NCI-H187 (cell line): ENCODE measurements at regions not wholly inside any gene's neighbourhood (a gene's known extent, or its start where the extent isn't known, plus 50 kb on each side); places are given as distances from the start of the nearest gene placed in this dataset.
"Not testable (repeated sequence)": the region's sequence is repeated elsewhere in the genome, so short reads cannot be mapped to it uniquely, and the experiment has no call there.

Experiments used
- DNase-seq, 2 experiments: peaks; one replicate each; lab custom pipeline; 2025; lab: John Stamatoyannopoulos, UW

DNA sequence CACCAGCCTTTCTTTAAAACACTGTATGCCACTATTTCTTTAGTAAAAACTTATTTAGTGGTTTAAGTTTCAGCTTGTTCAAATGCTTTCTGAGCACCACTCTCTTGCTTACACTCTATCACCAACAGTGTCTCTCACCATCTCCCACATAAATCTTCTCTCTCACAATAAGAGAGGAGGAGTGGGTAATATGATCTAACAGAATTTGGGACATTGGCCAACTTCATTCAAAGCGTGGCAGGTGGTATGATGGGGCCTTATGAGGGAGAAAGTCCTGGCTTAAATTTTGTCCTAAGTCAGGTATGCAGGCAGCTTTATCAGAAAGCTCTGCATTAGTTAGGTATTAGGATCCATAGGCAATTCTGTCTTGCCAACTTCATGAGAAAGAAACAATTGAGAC is 1132.5 kb downstream of the TUSC7 start:
- peak in 1 of 2 experiments; percentile 37 for DNase-seq

DNA sequence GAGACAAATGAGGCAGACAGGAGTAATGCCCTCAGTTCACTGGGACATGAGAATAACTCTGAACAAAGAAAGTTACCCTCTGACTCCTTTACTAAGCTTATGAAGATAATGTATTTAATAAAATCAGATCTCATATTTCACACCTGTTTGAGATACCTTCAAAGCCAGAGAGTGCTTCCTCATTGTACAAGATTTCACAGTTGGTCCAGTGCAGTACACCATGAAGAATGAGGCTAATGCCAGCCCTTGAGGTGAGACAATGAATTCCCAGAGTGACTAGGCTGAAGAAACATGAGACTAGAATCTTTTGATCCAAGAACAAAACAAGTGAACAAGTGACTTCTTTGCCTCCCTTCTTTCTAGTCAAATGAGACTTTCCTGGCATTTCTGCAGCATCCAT is 1133.8 kb downstream of the TUSC7 start:
- no peak for DNase-seq

DNA sequence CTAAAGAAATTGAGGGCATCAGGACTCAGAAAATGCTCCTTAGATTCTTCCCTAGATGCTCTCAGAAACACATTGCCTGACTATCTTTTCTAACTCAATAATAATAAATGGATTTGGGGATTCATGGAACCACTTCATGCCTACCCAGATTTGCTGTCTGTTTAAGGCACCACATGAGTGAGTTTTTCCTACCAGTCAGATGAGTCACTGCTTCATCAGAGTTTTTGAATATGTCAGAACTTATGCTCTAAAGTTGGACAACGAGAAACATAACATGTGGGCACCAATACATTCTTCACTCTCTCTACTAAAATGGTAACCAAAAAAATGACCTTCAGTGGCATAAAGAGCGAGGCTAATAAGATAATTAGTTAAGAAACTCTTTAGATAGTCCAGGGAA is 1135.1 kb downstream of the TUSC7 start:
- DNase-seq: no peak

DNA sequence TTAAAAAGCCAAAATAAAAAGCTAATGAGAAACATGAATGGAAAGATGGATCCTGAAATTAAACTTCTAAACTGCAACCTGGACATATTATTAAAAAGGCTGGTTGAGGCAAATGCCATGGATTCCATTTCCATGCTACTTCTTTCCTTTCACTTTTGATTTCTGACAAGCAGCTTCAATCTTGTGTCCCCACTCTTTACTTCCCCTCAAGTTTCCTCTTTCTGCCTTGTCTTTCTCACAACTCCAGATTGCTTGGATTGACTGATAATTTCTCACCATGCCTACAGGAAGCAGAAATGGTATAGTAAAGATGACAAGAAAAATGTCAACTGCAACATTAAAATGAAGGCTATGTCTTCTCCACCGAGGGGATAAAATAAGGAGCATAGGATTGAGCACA is 1136.7 kb downstream of the TUSC7 start:
- DNase-seq: no peak

DNA sequence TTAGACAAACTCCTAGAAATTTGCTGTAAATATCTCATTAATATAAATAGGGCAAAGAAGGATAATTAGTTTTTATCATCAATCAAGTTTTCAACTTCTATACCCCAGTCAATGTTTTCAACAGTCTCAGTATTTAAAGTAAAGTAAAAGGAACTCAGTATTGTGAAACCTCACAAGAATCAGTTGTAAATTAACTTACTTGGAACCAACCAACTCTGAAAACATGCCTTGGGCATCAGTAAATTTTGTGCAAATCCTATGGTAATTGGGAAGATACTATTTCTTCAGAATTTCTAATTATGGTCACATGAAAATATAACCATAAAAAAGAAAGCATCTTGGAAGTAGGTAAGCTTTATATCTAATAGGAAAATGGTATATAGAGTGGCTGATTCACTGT is 1139.0 kb downstream of the TUSC7 start:
- DNase-seq: no peak

DNA sequence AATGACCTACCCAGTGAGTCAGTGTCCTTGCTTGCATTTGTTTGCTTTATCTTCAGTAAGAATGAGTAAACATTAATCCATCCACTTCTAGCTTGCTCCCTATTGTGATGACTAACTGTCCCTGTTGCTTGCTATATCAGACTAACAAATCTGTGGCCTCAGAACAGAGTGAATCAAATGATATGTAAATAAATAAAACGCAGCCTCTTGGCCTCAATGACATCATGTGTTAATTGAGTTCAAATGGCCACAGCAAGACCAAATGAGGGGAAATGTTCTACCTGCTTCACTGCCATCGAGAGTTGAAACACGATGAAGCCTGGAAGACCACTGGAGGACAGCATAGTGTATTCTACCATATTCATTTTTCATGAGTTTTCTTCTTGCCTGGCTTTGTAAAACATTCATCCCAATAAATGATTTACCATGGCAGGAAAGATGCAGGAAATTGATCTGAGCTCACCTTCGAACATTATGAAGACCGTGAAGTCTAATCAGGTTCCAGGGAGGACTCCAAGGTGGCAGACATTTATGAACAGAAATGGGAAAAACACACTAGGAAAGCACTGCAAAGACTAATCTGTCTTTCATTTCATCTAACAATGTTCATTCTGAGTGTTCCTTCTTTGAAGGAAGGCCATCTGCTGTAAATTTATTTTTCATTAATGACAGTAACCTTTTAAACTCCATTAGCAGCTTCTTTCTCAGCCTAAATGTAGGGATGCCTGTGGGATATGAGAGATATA is 1144.5 kb downstream of the TUSC7 start:
- DNase-seq: no peak

DNA sequence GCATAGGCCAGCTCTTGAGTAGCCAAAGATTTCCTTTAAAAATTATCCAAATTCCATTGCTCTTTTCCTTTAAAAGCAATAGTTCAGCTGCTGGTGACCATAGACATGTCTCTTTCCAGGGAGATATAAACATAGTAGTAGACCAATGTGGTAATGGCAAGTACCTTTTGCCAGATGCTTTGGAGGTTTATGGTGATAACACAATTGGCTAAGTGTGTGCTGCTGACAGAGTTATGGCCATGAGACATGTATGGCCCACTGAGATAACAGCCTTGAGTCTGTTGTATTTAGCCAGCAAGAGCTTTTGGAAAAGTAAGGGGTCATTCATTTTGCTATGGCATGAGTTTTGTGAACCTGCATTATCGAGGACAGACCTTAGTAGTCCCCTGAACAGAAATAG is 1146.8 kb downstream of the TUSC7 start:
- DNase-seq: no peak

DNA sequence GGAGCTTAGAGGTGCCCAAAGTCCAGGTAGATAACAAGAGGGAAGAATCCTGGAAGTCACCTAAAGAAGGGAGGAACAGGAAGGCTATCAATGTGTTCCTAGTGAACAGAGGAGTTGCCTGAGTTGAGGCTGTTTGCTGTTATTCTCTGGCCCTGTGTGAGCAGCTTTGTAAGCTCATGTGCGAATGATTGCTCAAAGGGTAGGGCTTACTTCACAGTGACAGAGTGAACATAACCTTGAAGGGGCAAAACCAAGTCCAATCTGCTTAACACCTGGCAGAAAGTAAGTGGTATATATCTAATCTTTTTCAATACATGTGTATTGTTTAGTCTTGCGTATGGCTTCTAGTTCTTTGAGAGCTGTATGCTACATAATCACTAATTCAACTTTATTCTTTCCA is 1153.6 kb downstream of the TUSC7 start:
- DNase-seq: no peak

DNA sequence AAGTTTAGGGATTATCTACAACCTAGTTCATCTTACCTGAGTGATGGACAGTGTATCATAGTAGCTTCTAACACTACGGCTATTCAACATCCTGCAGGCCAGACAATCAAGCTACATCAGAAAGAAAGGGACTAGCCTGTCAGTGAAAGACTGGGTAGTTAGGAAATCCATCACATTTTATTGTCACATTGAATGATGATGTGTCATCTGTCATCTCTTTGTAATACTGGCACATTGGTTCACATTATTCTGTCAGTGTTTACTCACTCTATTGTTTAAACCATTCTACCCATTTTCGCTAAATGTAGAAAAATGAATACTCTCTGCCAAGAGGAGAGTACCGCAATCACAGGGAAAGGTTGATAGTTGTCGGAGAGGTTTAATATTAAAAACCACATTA is 1155.8 kb downstream of the TUSC7 start:
- DNase-seq: no peak

DNA sequence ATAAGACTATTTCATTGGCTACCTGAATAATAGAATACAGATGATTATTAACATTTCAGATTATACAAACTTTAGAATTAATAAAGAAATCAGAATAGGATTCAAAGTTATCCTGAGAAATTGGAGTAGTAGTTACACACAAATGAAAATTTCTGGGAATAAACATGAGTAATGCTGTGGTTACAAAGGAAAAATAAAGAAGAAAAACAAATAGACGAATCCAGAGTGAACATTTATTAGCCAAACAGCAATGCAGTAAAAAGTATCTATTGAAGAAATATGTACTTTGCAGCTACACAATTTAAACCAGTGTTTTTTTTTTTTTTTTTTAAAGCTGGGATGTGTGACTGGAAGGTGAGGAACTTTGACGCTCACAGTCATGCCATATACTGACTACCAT is 1159.2 kb downstream of the TUSC7 start:
- DNase-seq: no peak

DNA sequence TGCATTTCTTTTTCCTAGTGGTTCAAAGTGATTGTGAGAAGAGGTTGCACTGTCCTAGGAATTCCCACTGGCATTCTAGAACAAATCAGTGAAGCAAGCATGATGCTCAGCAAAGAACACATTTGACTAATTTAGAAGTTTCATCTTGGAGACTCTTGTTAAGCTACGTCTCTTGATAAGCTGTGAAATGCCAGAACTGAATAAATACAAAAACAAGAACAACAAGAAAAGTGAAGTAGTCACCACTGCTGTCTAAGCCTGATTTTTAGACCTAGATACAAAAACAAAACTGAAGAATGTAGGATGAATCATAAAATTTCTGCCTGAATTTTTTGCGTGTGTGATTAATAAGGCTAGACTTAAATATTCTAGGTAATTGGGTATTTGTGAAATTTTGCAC is 1162.4 kb downstream of the TUSC7 start:
- no peak for DNase-seq

DNA sequence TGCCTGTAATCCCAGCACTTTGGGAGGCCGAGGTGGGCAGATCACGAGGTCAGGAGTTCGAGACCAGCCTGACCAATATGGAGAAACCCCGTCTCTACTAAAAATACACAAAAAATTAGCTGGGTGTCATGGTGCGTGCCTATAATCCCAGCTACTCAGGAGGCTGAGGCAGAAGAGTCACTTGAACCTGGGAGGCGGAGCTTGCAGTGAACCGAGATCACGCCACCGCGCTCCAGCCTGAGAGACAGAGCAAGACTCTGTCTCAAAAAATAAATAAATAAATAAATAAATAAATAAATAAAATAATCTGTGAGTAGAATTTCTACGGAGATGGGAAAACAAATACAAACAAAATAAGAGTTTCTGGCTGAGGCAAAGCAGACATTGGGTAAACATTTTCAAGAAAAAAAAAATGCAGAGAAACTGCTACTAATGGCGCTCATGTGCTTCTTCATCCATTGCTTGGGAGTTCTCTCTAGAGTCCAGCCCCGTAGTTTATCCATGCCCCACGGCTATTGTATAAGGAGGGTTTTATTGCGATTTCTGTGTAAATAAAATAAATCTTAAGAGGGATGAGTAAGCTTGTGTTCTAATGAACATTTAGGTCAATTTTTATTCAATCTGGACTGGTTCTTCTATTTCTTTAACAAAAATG is 1161.9 kb downstream of the IGSF11 start:
- not testable (repeated sequence) for DNase-seq

DNA sequence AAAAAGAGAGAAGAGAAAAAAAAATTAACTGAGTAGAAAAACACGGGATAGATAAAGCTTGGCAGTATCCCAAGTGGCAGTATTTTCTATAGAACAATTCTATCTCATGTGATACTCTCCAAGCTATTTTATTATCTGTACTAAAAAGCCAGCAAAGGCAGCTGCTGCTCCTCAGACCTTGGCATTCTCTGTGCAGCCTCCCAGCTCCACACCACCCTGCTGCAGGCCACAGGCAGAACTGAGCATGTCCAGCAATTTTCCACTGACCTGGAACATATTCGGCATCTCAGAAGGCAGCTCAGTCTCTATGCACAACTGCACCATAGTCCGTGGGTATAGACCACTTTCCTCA is 1161.4 kb downstream of the IGSF11 start:
- DNase-seq: no peak

DNA sequence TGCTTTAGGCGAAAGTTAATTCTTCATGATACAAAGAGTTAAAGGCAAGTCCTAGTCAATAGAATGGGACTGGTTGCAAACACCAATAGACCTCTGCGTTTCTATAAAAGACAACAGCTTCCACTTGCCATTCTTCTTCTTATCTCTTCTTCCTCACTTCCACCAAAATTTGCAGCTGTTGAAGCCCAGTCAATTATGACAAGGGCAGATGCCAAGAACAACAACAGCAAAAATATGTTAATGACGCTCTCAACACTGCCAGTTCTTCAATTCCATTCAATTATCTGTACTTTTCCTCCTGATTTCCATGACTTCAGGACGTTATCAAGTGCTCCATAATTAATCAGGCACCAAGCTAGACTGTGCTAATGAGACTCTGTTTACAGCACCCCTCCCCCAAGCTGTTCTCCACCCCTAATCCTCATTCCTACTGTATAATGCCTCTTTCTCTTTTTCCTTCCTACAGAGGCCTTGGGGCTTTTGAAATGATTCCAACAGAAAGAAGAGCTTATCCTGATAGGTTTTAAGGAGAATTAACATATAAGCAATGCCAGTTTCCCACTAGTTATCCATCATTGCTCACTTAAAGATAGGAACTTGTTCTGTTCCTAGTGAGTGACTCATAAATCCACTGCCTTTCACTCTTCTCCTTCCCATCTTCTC is 1160.5 kb downstream of the IGSF11 start:
- no peak for DNase-seq

DNA sequence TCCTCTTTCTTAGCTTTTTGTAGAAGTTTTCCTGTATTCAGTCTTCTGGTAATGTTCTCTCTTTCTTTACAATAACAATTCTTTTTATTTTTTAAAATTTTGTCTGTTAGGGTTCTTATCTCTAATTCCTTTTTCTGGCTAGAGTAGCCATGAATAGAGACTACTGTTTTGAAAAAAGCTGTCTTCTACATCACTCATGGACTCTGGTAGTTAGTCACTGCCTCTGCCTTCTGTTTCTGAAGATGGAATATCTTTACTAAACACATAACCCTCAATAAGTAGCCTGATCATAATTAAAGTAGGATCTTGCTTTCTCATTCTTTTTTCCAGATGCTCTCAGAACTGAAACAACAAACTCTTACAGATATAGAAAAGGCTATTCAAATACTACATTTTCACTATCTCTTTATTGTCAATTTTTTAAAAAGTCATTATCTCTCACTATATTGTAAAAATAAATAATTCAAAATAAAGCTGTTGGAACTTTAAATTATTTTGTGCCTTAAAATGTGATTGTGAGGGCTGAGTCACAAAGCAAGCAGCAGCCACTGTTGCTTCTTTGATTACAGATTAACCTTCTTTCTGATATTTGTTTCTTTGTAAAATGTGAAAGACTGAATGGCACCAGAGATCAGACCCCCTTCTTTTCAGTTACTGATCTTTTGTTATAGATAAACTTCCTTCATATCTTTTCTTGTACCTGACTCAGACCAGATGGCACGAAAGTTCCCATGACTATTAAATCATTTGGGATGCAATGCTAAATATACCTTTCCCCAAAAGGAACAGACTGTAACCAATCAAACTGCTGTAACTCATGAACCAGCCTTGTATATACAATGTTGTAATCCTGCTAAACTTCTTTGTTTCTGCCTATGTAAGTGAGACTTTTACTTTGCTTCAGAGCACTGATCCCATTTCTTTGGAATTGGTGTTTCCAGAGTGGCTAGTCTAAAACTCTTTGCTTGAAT is 1159.5 kb downstream of the IGSF11 start:
- no peak for DNase-seq

DNA sequence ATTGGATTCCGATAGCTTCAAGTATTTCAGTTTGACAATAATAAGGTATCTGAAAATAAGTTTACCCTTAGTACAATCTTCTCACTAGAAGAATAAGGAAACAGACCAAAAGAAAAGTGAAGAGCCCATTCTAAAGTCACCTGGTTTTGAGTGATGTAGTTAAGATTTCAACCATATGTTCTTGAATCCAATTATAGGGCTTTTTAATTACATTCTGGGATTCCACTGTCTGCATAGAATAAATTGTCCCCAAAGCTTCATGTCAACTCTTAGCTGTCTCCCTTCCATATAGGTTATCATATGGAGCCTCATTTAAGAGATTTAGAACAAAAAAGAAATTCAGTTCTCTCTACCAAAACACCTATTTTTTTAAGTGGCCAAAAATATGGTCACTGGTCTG is 1158.8 kb downstream of the IGSF11 start:
- DNase-seq: no peak

DNA sequence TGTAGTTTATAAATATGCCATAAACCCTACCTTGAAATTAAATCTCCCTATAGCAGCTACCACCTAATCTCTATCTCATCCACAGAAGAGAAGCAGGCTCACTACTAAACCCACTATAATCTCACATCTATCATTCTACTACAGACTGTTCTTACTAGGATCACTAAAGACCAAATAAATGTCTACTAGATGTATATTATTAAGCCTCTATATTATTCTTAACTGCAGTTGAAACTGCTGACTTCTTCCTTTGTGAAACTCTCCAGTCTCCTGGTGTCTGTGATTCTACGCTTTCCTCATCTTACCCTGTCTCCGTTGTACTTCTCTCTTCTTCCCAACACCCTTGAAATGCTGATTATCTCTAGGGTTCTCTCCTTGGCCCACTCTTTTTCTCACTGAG is 1154.0 kb downstream of the IGSF11 start:
- no peak for DNase-seq

DNA sequence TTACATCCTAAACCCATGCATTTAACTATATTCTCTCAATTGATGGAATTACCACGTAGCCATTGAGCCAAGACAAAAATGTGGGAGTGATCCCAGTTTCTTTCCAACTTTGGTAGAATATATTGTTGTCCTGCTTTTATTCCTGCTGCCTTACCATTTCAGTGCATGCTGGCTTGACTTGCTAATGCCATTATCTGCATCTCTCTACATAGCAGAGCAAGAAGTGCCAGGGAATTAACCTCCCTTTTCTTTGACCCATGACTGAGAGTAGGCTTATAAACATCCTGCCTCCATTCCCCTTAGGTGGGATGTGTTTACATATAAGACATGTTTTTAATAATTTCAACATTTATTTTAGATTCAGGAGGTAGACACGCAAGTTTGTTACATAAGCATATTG is 1153.4 kb downstream of the IGSF11 start:
- DNase-seq: no peak

DNA sequence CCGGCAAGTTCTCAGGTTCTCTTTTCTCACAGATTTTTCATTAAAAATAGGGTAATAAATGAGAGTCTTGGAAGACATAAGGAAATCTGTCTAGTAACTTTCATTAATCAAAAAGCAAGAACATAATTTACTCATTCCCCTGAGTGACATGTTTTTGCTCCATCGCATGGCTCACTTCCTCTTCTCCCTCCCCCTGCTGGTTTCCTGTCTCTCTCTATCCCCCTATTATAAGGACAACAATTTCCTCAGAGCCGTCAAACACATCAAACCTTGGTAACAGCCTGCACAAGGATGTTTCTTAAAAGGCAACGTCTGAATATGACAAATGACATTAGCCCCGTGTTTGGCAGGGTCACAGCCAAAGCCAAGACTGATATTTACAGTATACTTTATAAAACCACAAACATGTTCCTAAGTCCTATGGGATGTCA is 1149.6 kb downstream of the IGSF11 start:
- no peak for DNase-seq

DNA sequence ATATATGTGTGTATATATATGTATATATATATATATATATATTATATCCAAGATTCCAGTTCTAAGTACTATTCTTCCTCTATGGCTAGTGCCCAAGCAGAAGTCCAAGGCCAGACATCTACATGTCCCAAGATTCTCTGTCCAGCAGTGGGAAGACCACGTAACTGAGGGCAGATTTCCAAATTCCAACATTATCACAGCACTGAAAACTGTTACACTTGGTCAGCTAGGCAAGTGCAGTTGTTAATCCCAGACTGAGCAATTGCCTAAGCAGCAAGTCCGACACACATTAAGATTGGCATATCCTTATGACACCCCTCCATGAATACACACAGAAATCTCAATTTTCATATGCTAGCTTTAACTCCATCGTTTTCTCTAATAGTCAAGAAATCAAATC is 1148.5 kb downstream of the IGSF11 start:
- no peak for DNase-seq

DNA sequence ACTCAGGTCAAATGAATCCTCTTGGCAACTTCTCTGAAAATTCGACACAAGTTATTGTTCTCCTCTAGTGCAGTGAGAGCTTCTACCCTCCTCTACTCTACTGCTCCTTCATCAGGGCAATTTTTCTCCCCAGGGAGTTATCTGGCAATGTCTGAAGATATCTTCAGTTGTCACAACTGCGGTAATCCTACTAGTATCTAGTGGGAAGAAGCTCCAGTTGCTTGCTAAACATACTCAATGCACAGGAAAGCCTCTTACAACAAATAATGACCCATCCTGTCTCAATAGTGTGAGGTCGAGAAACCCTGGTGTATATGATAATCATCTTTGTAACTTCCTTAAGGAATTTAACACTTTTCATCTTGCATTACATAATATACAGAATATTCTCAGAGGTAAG is 1147.6 kb downstream of the IGSF11 start:
- DNase-seq: no peak

DNA sequence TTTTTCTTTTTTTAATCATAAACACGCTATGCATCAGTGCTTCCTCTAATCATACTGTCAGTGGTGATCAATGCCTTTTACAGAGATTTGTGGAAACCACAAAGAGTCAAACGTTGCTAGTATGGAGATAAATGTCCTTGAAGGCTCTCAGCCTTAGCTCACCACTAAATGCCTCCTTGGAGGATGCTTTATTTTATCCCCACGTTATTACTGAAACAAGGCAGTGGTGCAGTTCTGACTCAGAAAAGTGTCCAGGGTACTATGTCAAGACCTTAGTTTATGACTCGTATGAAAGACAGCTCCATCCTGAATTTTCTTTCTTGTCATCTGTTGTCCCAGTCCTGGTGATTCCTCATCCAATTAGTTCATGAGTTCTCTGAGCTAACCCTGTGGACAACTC is 1146.7 kb downstream of the IGSF11 start:
- no peak for DNase-seq
